Gastrocnemius medialis (tissue), 4 donors: ENCODE measurements at regions not wholly inside any gene's neighbourhood (a gene's known extent, or its start where the extent isn't known, plus 50 kb on each side); places are given as distances from the start of the nearest gene placed in this dataset.
A peak's percentile ranks its signal among the peaks of the same experiment; 100 is the strongest.

Experiments used
- ATAC-seq, 2 donors: fragments of 150-250 bp; one replicate each; pipeline ENCODE4 v1.9.1; 2016
- DNase-seq, 2 donors: peaks; one replicate each; pipeline ENCODE4 v3.0.0-alpha.2; 2019
- H3K27ac ChIP-seq, 4 donors: fragments of 200-600 bp; sonication (generic); 1 replicate in 1 of 4; 2 replicates in 3 of 4; pipeline ENCODE4 v1.5.1; 2016 to 2018; ENCODE audit warnings: mild to moderate bottlenecking in 2 of 4, moderate library complexity in 1 of 4
- H3K27me3 ChIP-seq, 3 donors: fragments of 200-600 bp; sonication (generic) in 2 of 3; 1 replicate in 1 of 3; 2 replicates in 2 of 3; pipeline versions ENCODE4 v1.5.1 to v1.6.0; 2016 to 2019; ENCODE audit warnings: mild to moderate bottlenecking in 1 of 3, moderate library complexity in 1 of 3
- H3K36me3 ChIP-seq, 2 donors: fragments of 200-600 bp; sonication (generic) in 1 of 2; one replicate each; pipeline ENCODE4 v1.5.1; 2017 to 2018
- H3K4me1 ChIP-seq, 2 donors: fragments of 200-600 bp; sonication (generic) in 1 of 2; one replicate each; pipeline ENCODE4 v1.5.1; 2016 to 2017; ENCODE audit warnings: mild to moderate bottlenecking in 2 of 2
- H3K4me3 ChIP-seq, 4 donors: fragments of 200-600 bp; sonication (generic) in 3 of 4; 1 replicate in 1 of 4; 2 replicates in 3 of 4; pipeline ENCODE4 v1.5.1; 2016 to 2019; ENCODE audit warnings: mild to moderate bottlenecking in 2 of 4
- H3K9me3 ChIP-seq, 3 donors: fragments of 200-600 bp; sonication (generic) in 2 of 3; 1 replicate in 1 of 3; 2 replicates in 2 of 3; pipeline ENCODE4 v1.5.1; 2016 to 2019
- POLR2A ChIP-seq, 2 donors: fragments of 450-650 bp; IDR thresholded peaks; one replicate each; pipeline ENCODE4 v1.6.1; 2017; ENCODE audit warnings: antibody characterized with exemption in 2 of 2, mild to moderate bottlenecking in 2 of 2, moderate library complexity in 2 of 2
- in situ Hi-C, 4 donors: fragments of 200-750 bp; cut with MboI; loops; one replicate each; pipeline versions ENCODE4 v1.15.0 to v1.8.0; 2017; ENCODE audit warnings: low sequenced_read_pairs in 4 of 4
- intact Hi-C: fragments of 100-400 bp; cut with DNase I; formaldehyde crosslinking; loops from one replicate; pipeline ENCODE4 v1.15.1; 2023; ENCODE audit warnings: low total_unique reads
- TF ChIP-seq, protein P1 (sequence below), 5 experiments: fragments of 450-650 bp in 3 of 5; fragments of 200-600 bp in 2 of 5; sonication (generic) in 2 of 5; IDR thresholded peaks in 4 of 5; conservative IDR thresholded peaks in 1 of 5; 1 replicate in 4 of 5; 2 replicates in 1 of 5; pipeline ENCODE4 v1.5.1; 2016 to 2019; ENCODE audit warnings: antibody characterized with exemption in 5 of 5, mild to moderate bottlenecking in 3 of 5, moderate library complexity in 3 of 5

DNA sequence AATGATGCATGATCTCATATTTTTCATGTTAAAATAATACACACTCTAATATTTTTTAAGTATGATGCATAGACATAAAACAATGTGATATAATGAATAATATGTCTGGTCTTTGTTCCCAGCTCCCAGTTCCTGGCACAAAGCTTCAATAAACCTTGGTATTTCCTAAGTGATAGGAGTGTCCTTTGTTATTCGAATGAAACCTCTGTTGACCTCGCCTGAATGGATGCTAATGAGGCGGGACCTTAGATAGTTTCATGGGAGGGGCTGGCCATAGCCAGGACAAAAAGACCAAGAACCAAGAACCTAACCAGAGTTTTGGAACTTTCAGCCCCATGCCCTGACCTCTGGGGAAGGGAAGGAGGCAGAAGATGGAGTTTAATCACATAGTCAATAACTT lies 257.7 kb upstream of the COPS8 start:
- peaks cover 11 to 15% of the 10 kb centered on the region in 2 donors for H3K4me1 ChIP-seq
- in situ Hi-C loops = no loop called here
- intact Hi-C loops = no loop called here
- H3K36me3 ChIP-seq = no peaks in the 10 kb centered on the region
- H3K4me3 ChIP-seq = no peak overlapping the region
- ATAC-seq (no peak), DNase-seq (no peak)
- TF ChIP-seq, protein P1, sequence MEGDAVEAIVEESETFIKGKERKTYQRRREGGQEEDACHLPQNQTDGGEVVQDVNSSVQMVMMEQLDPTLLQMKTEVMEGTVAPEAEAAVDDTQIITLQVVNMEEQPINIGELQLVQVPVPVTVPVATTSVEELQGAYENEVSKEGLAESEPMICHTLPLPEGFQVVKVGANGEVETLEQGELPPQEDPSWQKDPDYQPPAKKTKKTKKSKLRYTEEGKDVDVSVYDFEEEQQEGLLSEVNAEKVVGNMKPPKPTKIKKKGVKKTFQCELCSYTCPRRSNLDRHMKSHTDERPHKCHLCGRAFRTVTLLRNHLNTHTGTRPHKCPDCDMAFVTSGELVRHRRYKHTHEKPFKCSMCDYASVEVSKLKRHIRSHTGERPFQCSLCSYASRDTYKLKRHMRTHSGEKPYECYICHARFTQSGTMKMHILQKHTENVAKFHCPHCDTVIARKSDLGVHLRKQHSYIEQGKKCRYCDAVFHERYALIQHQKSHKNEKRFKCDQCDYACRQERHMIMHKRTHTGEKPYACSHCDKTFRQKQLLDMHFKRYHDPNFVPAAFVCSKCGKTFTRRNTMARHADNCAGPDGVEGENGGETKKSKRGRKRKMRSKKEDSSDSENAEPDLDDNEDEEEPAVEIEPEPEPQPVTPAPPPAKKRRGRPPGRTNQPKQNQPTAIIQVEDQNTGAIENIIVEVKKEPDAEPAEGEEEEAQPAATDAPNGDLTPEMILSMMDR (IDR thresholded peaks at IDR 0.05 in 4 of 5, conservative IDR thresholded peaks at IDR 0.05 in 1 of 5) = no peak
- no peak overlapping the region for H3K27ac ChIP-seq
- no peaks in the 10 kb centered on the region for H3K9me3 ChIP-seq
- no peaks in the 10 kb centered on the region for H3K27me3 ChIP-seq

DNA sequence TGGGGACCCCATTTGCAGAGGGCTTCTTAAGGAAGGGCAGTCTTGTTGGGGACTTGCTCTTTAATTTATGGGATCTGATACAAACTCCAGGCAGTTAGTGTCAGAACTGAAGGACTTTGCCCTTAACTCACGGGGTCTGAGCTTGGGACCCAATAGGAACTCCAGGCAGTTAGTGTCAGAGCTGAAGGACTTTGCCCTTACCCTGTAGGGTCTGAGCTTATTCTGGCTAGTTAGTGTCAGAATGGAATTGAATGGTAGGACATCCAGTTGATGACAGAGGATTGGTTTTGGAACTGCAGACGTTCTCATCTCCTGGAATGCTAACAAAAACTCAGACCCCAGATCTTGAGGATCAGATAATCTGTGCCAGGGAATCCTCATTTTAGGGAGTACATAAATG lies 256.9 kb upstream of the COPS8 start:
- ATAC-seq (no peak), DNase-seq (no peak)
- Histone ChIP-seq H3K4me3 (no peak overlapping the region), H3K4me1 (peaks cover 11 to 15% of the 10 kb centered on the region in 2 donors), H3K27me3 (no peaks in the 10 kb centered on the region), H3K9me3 (no peaks in the 10 kb centered on the region), H3K27ac (no peak overlapping the region), H3K36me3 (no peaks in the 10 kb centered on the region)
- intact Hi-C loops = no loop called here
- in situ Hi-C loops = no loop called here
- TF ChIP-seq, protein P1 (IDR thresholded peaks at IDR 0.05 in 4 of 5, conservative IDR thresholded peaks at IDR 0.05 in 1 of 5) = no peak
- TF ChIP-seq POLR2A (IDR thresholded peaks at IDR 0.05) = no peak

DNA sequence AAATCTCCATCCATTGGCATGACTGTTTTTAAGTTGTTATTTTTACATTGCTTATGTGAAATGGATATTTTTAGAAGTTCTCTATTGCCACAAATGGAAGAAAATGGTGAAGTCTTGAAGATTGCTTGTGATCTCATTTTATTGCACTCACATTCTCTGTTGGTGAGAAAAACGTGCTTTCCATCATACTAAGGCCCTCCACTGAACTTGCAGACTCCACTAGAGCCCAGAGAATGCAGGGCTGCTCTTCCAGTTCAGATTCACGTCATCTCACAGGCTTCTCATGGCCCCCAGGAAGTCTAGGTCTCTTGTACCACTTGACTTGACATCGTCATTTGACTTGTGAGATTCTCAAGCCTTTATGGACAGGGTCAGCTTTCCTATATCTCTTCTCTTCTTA lies 254.8 kb upstream of the COPS8 start:
- no peak for TF ChIP-seq POLR2A (IDR thresholded peaks at IDR 0.05)
- TF ChIP-seq, protein P1 (IDR thresholded peaks at IDR 0.05 in 4 of 5, conservative IDR thresholded peaks at IDR 0.05 in 1 of 5) = no peak
- DNase-seq (no peak), ATAC-seq (no peak)
- in situ Hi-C loops = no loop called here
- H3K27me3 ChIP-seq = no peaks in the 10 kb centered on the region
- H3K4me3 ChIP-seq = no peak overlapping the region
- no peaks in the 10 kb centered on the region for H3K36me3 ChIP-seq
- H3K9me3 ChIP-seq = no peaks in the 10 kb centered on the region
- H3K27ac ChIP-seq = peak overlapping the region in 2 of 4 donors; percentile 7 to 42
- intact Hi-C loops = no loop called here
- H3K4me1 ChIP-seq = no peaks in the 10 kb centered on the region

DNA sequence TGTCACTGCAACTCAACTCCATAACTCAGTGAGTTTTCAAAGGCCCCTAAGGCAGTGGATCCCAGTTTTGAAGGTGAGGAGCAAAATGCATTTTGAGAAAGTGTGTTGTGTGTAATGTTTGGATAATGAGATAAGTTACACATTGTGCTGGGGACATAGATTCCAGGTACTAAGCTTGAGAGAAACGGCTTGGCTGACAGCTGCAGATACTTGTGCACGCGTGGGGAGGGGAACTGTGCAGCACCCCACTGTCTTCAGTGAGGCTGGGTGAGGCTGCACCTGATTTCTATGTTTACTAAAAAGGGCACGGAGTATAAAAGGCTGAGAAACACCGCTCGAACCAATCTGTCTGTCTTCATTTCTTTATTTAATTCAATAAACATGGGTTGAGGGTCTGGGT lies 254.0 kb upstream of the COPS8 start:
- Histone ChIP-seq H3K4me1 (no peaks in the 10 kb centered on the region), H3K9me3 (no peaks in the 10 kb centered on the region), H3K27ac (peak overlapping the region in 2 of 4 donors; percentile 7 to 42), H3K27me3 (no peaks in the 10 kb centered on the region), H3K4me3 (no peak overlapping the region), H3K36me3 (no peaks in the 10 kb centered on the region)
- intact Hi-C loops (no loop called here), in situ Hi-C loops (no loop called here)
- no peak for ATAC-seq
- no peak for TF ChIP-seq POLR2A (IDR thresholded peaks at IDR 0.05)
- TF ChIP-seq, protein P1 (IDR thresholded peaks at IDR 0.05 in 4 of 5, conservative IDR thresholded peaks at IDR 0.05 in 1 of 5) = no peak
- DNase-seq = no peak

DNA sequence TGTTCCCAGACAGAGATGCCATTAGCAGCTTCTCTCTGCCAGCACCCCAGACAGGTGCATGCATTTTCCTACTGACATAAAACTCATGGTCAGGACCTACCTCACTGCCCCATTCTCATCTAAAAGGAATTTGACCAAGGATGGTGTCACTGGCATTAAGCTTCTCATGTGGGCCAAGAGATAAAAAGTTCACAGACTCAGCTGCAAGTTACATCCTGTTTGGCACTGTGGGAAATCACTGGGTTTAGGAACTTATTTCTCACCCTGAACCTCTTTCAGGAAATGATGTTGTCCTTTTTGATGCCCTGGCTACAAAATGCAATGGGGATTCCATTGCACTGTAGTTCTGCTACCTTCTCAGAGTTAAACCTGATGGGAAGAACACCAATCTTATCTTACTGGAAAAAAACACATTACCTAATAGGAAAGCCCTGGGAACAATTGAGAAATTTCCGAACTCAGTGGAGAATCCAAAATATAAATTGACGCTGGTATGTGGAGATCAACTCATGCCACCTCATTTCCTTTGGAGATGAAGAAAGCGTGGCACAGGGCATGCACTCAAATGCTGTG lies 252.1 kb upstream of the COPS8 start:
- Histone ChIP-seq H3K4me1 (no peaks in the 10 kb centered on the region), H3K9me3 (no peaks in the 10 kb centered on the region), H3K4me3 (no peak overlapping the region), H3K27ac (no peak overlapping the region), H3K36me3 (no peaks in the 10 kb centered on the region), H3K27me3 (no peaks in the 10 kb centered on the region)
- TF ChIP-seq, protein P1 (IDR thresholded peaks at IDR 0.05 in 4 of 5, conservative IDR thresholded peaks at IDR 0.05 in 1 of 5) = no peak
- no peak for TF ChIP-seq POLR2A (IDR thresholded peaks at IDR 0.05)
- in situ Hi-C loops = no loop called here
- intact Hi-C loops = no loop called here
- DNase-seq (no peak), ATAC-seq (no peak)
